SK-N-SH treated with all-trans-retinoic acid at 6 μM for 48 hours (cell line): ENCODE measurements at regions not wholly inside any gene's neighbourhood (a gene's known extent, or its start where the extent isn't known, plus 50 kb on each side); places are given as distances from the start of the nearest gene placed in this dataset.

Experiments used
- ATAC-seq: fragments of 200-7000 bp; cut with Tn5 transposase; 3 replicates; pipeline ENCODE4 v1.9.1; 2020; ENCODE audit warnings: mild to moderate bottlenecking, moderate library complexity
- ARNTL ChIP-seq: fragments of 450-650 bp; formaldehyde crosslinking; IDR thresholded peaks from 2 replicates; pipeline ENCODE4 v1.5.0; 2020; ENCODE audit warnings: low read depth, mild to moderate bottlenecking, moderate library complexity, borderline replicate concordance
- CSDC2 ChIP-seq: fragments of 250-450 bp; sonication (Bioruptor Pico); IDR thresholded peaks from 2 replicates; pipeline ENCODE4 v1.5.0; 2020; ENCODE audit warnings: mild to moderate bottlenecking, moderate library complexity
- GLIS3 ChIP-seq: fragments of 250-450 bp; sonication (Bioruptor Pico); IDR thresholded peaks from 2 replicates; pipeline ENCODE4 v1.5.0; 2020; ENCODE audit warnings: mild to moderate bottlenecking, moderate library complexity
- ISL1 ChIP-seq: fragments of 250-450 bp; sonication (Bioruptor Pico); IDR thresholded peaks from 2 replicates; pipeline ENCODE4 v2.1.2; 2022; ENCODE audit warnings: mild to moderate bottlenecking, moderate library complexity
- PPARA ChIP-seq: fragments of 250-450 bp; sonication (Bioruptor Pico); IDR thresholded peaks from 2 replicates; pipeline ENCODE4 v1.5.0; 2020; ENCODE audit warnings: mild to moderate bottlenecking, borderline replicate concordance
- SNAI2 ChIP-seq: fragments of 250-450 bp; sonication (Bioruptor Pico); IDR thresholded peaks from 2 replicates; pipeline ENCODE4 v1.5.0; 2020; ENCODE audit warnings: mild to moderate bottlenecking, moderate library complexity
- TCF4 ChIP-seq: fragments of 250-450 bp; sonication (Bioruptor Pico); IDR thresholded peaks from 2 replicates; pipeline ENCODE4 v1.8.0; 2021; ENCODE audit warnings: mild to moderate bottlenecking, moderate library complexity, borderline replicate concordance
- TOX ChIP-seq: fragments of 250-450 bp; sonication (Bioruptor Pico); IDR thresholded peaks from 2 replicates; pipeline ENCODE4 v1.8.0; 2021; ENCODE audit warnings: mild to moderate bottlenecking, moderate library complexity, borderline replicate concordance
- ZFP3 ChIP-seq: fragments of 250-450 bp; sonication (Bioruptor Pico); IDR thresholded peaks from 2 replicates; pipeline ENCODE4 v1.5.0; 2020; ENCODE audit warnings: mild to moderate bottlenecking, moderate library complexity
- ZFP30 ChIP-seq: fragments of 450-650 bp; formaldehyde crosslinking; IDR thresholded peaks from 2 replicates; pipeline ENCODE4 v1.5.0; 2022; ENCODE audit warnings: mild to moderate bottlenecking, moderate library complexity
- ZNF565 ChIP-seq: fragments of 450-650 bp; formaldehyde crosslinking; conservative IDR thresholded peaks from 2 replicates; pipeline ENCODE4 v1.5.0; 2020; ENCODE audit warnings: low read depth, mild to moderate bottlenecking, moderate library complexity
- ZNF70 ChIP-seq: fragments of 450-650 bp; formaldehyde crosslinking; IDR thresholded peaks from 2 replicates; pipeline ENCODE4 v1.5.0; 2020; ENCODE audit warnings: mild to moderate bottlenecking, moderate library complexity
- TF ChIP-seq, protein P1 (sequence below): fragments of 250-450 bp; sonication (Bioruptor Pico); IDR thresholded peaks from 2 replicates; pipeline ENCODE4 v1.8.0; 2021; ENCODE audit warnings: low read depth, mild to moderate bottlenecking, moderate library complexity, borderline replicate concordance
- TF ChIP-seq, protein P2 (sequence below): fragments of 250-450 bp; sonication (Bioruptor Pico); IDR thresholded peaks from 2 replicates; pipeline ENCODE4 v1.8.0; 2020; ENCODE audit warnings: mild to moderate bottlenecking, moderate library complexity, borderline replicate concordance
- TF ChIP-seq, protein P3 (sequence below): fragments of 250-450 bp; sonication (Bioruptor Pico); IDR thresholded peaks from 2 replicates; pipeline ENCODE4 v1.5.1; 2021; ENCODE audit warnings: mild to moderate bottlenecking, moderate library complexity
- TF ChIP-seq, protein P4 (sequence below): fragments of 250-450 bp; sonication (Bioruptor Pico); IDR thresholded peaks from 2 replicates; pipeline ENCODE4 v1.5.0; 2020; ENCODE audit warnings: mild to moderate bottlenecking, moderate library complexity
- TF ChIP-seq, protein P5 (sequence below): fragments of 250-450 bp; sonication (Bioruptor Pico); IDR thresholded peaks from 2 replicates; pipeline ENCODE4 v1.5.1; 2020; ENCODE audit warnings: low read depth, mild to moderate bottlenecking, moderate library complexity

DNA sequence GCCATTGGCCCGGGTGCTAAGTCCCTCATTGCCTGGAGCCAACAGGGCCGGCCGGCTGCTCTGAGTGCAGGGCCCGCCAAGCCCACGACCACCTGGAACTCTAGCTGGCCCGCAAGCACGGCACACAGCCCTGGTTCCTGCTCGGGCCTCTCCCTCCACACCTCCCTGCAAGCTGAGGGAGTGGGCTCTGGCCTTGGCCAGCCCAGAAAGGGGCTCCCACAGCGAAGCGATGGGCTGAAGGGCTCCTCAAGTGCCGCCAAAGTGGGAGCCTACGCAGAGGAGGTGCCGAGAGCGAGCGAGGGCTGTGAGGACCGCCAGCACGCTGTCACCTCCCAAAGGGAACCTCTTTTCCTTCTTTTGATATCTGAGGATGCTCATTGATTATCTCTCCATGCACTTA, 283.4 kb downstream of the PRDM2 start:
- ATAC-seq = no peak
- TF ChIP-seq TCF4 (CRISPR knock-in tag) (no peak), PPARA (CRISPR knock-in tag) (no peak)
- TF ChIP-seq, protein P1, sequence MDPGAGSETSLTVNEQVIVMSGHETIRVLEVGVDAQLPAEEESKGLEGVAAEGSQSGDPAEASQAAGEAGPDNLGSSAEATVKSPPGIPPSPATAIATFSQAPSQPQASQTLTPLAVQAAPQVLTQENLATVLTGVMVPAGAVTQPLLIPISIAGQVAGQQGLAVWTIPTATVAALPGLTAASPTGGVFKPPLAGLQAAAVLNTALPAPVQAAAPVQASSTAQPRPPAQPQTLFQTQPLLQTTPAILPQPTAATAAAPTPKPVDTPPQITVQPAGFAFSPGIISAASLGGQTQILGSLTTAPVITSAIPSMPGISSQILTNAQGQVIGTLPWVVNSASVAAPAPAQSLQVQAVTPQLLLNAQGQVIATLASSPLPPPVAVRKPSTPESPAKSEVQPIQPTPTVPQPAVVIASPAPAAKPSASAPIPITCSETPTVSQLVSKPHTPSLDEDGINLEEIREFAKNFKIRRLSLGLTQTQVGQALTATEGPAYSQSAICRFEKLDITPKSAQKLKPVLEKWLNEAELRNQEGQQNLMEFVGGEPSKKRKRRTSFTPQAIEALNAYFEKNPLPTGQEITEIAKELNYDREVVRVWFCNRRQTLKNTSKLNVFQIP (CRISPR knock-in tag) = no peak
- TF ChIP-seq, protein P2, sequence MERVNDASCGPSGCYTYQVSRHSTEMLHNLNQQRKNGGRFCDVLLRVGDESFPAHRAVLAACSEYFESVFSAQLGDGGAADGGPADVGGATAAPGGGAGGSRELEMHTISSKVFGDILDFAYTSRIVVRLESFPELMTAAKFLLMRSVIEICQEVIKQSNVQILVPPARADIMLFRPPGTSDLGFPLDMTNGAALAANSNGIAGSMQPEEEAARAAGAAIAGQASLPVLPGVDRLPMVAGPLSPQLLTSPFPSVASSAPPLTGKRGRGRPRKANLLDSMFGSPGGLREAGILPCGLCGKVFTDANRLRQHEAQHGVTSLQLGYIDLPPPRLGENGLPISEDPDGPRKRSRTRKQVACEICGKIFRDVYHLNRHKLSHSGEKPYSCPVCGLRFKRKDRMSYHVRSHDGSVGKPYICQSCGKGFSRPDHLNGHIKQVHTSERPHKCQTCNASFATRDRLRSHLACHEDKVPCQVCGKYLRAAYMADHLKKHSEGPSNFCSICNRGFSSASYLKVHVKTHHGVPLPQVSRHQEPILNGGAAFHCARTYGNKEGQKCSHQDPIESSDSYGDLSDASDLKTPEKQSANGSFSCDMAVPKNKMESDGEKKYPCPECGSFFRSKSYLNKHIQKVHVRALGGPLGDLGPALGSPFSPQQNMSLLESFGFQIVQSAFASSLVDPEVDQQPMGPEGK (CRISPR knock-in tag) = no peak
- TF ChIP-seq, protein P3, sequence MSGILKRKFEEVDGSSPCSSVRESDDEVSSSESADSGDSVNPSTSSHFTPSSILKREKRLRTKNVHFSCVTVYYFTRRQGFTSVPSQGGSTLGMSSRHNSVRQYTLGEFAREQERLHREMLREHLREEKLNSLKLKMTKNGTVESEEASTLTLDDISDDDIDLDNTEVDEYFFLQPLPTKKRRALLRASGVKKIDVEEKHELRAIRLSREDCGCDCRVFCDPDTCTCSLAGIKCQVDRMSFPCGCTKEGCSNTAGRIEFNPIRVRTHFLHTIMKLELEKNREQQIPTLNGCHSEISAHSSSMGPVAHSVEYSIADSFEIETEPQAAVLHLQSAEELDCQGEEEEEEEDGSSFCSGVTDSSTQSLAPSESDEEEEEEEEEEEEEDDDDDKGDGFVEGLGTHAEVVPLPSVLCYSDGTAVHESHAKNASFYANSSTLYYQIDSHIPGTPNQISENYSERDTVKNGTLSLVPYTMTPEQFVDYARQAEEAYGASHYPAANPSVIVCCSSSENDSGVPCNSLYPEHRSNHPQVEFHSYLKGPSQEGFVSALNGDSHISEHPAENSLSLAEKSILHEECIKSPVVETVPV (CRISPR knock-in tag) = no peak

DNA sequence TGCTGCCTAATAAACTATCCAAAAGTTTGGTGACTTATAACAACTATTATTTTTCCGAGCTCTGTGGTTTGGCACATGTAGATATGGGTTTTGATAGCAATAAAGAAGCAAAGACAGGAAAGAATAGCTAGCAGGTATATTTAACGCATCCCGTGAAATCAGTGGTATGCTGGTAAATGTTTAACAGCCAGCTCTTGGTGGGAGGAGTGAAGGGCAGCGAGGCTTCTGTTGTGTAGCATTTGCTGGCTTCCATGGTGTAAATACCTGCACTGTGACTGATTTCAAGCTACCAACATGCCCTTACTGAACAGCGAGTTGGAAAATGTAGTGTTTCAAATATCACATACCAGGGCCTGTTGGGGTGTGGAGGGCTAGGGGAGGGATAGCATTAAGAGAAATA, 291.0 kb downstream of the PRDM2 start:
- ATAC-seq = no peak
- TF ChIP-seq SNAI2 (CRISPR knock-in tag) = no peak
- no peak for TF ChIP-seq ZNF565 (CRISPR knock-in tag)
- TF ChIP-seq, protein P1 (CRISPR knock-in tag) = no peak

DNA sequence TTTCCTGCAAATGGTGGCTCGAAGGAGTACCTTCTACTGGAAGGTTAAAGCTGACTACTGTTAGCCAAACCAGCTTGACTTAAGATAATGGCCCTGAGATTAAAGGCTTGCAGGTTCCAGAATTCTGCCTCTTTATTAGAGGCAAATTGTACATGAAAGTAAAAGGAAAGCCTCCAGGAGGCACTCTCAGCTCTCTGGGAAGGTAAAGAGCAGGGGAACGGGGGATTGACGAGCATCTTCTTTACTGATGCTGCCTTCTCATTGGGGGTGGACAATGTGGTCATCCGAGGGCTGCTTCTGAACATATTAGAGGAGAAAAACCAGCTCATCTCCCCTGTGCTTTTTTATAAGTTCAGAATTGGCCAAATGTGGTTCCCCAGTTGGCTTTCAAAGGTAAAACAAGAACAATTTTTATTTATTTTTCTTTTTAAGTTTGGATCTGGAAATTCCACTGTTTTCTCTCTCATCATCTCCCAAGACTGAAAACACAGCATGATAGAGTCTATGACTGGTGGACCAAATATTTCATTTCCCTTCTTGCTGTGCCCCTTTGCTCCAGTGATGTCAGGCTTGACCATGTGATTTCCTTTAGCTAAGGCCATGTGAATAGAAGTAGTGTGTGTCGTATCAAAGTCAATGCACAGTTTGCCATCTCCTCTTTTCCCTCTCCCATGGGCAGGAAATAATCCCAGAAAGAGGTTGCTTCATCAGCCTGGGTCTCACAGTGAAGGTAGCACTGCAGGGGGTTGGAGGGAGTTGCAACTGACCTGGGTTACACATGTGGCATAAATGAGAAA, 292.7 kb downstream of the PRDM2 start:
- no peak for ATAC-seq
- TF ChIP-seq ZFP3 (CRISPR knock-in tag) (no peak), ISL1 (no peak), SNAI2 (CRISPR knock-in tag) (no peak), ZNF565 (CRISPR knock-in tag) (no peak), ZFP30 (CRISPR knock-in tag) (no peak), ZNF70 (CRISPR knock-in tag) (no peak), CSDC2 (CRISPR knock-in tag) (no peak), PPARA (CRISPR knock-in tag) (no peak), TOX (no peak), GLIS3 (CRISPR knock-in tag) (no peak), ARNTL (CRISPR knock-in tag) (no peak)
- TF ChIP-seq, protein P4, sequence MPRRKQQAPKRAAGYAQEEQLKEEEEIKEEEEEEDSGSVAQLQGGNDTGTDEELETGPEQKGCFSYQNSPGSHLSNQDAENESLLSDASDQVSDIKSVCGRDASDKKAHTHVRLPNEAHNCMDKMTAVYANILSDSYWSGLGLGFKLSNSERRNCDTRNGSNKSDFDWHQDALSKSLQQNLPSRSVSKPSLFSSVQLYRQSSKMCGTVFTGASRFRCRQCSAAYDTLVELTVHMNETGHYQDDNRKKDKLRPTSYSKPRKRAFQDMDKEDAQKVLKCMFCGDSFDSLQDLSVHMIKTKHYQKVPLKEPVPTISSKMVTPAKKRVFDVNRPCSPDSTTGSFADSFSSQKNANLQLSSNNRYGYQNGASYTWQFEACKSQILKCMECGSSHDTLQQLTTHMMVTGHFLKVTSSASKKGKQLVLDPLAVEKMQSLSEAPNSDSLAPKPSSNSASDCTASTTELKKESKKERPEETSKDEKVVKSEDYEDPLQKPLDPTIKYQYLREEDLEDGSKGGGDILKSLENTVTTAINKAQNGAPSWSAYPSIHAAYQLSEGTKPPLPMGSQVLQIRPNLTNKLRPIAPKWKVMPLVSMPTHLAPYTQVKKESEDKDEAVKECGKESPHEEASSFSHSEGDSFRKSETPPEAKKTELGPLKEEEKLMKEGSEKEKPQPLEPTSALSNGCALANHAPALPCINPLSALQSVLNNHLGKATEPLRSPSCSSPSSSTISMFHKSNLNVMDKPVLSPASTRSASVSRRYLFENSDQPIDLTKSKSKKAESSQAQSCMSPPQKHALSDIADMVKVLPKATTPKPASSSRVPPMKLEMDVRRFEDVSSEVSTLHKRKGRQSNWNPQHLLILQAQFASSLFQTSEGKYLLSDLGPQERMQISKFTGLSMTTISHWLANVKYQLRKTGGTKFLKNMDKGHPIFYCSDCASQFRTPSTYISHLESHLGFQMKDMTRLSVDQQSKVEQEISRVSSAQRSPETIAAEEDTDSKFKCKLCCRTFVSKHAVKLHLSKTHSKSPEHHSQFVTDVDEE = no peak
- TF ChIP-seq, protein P5, sequence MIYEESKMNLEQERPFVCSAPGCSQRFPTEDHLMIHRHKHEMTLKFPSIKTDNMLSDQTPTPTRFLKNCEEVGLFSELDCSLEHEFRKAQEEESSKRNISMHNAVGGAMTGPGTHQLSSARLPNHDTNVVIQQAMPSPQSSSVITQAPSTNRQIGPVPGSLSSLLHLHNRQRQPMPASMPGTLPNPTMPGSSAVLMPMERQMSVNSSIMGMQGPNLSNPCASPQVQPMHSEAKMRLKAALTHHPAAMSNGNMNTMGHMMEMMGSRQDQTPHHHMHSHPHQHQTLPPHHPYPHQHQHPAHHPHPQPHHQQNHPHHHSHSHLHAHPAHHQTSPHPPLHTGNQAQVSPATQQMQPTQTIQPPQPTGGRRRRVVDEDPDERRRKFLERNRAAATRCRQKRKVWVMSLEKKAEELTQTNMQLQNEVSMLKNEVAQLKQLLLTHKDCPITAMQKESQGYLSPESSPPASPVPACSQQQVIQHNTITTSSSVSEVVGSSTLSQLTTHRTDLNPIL (CRISPR knock-in tag) = no peak
